Astrocyte of the spinal cord (primary cell): ENCODE measurements at regions not wholly inside any gene's neighbourhood (a gene's known extent, or its start where the extent isn't known, plus 50 kb on each side); places are given as distances from the start of the nearest gene placed in this dataset.

Experiments
- DNase-seq: peaks from one replicate; pipeline ENCODE4 v3.0.0; 2011; ENCODE audit warnings: low read depth, low spot score
- H3K4me3 ChIP-seq: 2 replicates; pipeline ENCODE4 v1.5.1; 2011; ENCODE audit warnings: low read depth, mild to moderate bottlenecking, low read length, moderate library complexity
- CTCF ChIP-seq: IDR thresholded peaks from 2 replicates; pipeline ENCODE4 v1.5.1; 2012; ENCODE audit warnings: low read depth, mild to moderate bottlenecking, low read length, inconsistent platforms
- in situ Hi-C: cut with HindIII; loops from 2 replicates; pipeline ENCODE4 v1.10.0; 2017; ENCODE audit warnings: low sequenced_read_pairs

GRCh38 chr12:19908830-19909229, 459.5 kb upstream of the PDE3A start:
- in situ Hi-C loops = no loop called here
- no peak for TF ChIP-seq CTCF
- DNase-seq = no peak
- H3K4me3 ChIP-seq = no peak overlapping the region

- in situ Hi-C loops = no loop called here
- no peak overlapping the region for H3K4me3 ChIP-seq
- no peak for TF ChIP-seq CTCF
- DNase-seq = no peak
Measured at GRCh38 chr12:19909418-19909817, 458.9 kb upstream of the PDE3A start.

DNA sequence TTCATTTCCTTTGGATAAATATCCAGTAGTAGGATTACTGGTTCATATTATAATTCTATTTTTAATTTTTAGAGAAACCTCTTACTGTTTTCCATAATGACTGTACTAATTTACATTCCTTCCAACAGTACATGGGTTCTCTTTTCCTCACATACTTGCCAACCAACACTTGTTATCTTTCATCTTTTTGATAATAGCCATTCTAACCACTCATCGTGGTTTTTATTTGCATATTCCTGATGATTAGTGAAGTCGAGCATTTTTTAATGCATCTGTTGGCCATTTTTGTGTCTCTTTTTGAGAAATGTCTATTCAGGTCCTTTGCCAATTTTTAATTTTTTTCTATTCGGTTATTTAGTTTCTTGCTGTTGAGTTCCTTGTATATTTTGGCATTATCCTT, 457.7 kb upstream of the PDE3A start:
- in situ Hi-C loops = no loop called here
- no peak for TF ChIP-seq CTCF
- DNase-seq = no peak
- H3K4me3 ChIP-seq = no peak overlapping the region

DNA sequence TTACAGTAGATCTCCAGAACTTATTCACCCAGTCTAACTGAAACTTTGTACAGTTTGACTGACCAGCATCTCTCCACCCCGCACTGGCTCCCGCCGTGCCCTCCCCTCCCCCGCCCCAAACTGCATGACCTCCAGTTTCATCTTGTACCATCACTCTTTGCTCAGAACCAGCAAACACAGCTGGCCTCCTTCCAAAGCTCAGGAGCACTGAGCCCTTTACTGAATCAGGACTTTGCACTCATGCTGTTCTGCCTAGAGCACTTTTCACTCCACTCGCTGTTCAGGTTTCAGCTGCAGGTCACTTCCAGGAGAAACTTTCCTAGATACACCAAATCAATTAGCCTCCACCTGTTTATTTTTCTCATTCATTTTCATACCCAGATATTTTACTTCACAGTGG, 455.3 kb upstream of the PDE3A start:
- no peak for DNase-seq
- H3K4me3 ChIP-seq = no peak overlapping the region
- in situ Hi-C loops = no loop called here
- no peak for TF ChIP-seq CTCF

DNA sequence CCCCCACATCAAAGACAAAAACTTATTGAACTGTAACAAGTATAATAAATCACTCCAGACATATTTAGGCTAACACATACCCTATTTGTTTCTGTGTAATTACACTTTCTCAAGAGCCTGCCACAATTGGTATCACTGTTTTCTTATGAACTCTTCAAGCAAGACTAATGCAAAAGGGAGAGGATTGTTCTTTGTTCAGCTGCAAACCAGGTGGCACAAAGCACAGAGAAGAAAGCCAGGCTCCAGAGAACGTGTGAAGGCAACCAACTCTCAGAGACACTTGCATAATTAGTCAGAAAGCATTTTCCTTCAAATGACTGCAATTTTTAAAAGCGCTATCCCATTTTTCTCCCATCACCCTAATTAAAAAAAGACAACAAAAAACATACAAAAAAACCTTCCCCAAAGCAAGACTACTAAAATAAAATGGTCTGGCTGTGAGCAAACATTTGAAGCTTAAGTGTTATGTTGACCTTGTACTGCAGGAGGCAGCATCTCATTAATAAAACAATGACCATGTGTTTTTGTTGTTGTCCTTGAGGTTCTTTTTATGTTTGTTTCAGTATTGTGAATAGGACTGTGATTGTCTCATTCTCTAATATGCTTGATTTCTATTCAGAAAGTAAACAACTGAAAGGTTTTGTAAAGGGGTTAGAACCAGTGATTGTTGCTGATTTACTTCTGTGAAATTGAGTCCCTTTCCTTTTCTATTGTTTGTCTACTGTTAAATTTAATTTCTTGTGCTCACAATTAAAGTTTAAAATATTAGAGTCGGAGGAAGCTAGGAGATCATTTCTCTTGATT, 452.7 kb upstream of the PDE3A start:
- no peak overlapping the region for H3K4me3 ChIP-seq
- in situ Hi-C loops = no loop called here
- DNase-seq = peak; percentile 62
- TF ChIP-seq CTCF = peak; percentile 55

GRCh38 chr12:19916196-19916753, 452.1 kb upstream of the PDE3A start:
- no peak overlapping the region for H3K4me3 ChIP-seq
- no peak for DNase-seq
- in situ Hi-C loops = no loop called here
- TF ChIP-seq CTCF = no peak
